BE2C (cell line): ENCODE measurements at regions not wholly inside any gene's neighbourhood (a gene's known extent, or its start where the extent isn't known, plus 50 kb on each side); places are given as distances from the start of the nearest gene placed in this dataset.

Experiments used
- DNase-seq: peaks from one replicate; pipeline ENCODE4 v3.0.0-alpha.2; 2020
- H3K27me3 ChIP-seq: fragments of 250-450 bp; sonication (Bioruptor Pico); 2 replicates; pipeline ENCODE4 v1.5.1; 2020; ENCODE audit warnings: mild to moderate bottlenecking
- H3K36me3 ChIP-seq: fragments of 250-450 bp; sonication (Bioruptor Pico); 2 replicates; pipeline ENCODE4 v1.5.1; 2020; ENCODE audit warnings: mild to moderate bottlenecking
- H3K4me1 ChIP-seq: fragments of 250-450 bp; sonication (Bioruptor Pico); 2 replicates; pipeline ENCODE4 v1.5.1; 2020
- H3K4me3 ChIP-seq: 2 replicates; pipeline ENCODE4 v1.5.1; 2011; ENCODE audit warnings: low read depth, low read length
- H3K9me3 ChIP-seq: fragments of 250-450 bp; sonication (Bioruptor Pico); 2 replicates; pipeline ENCODE4 v1.5.1; 2020
- CTCF ChIP-seq: IDR thresholded peaks from 2 replicates; pipeline ENCODE4 v1.5.1; 2012; ENCODE audit warnings: mild to moderate bottlenecking, low read depth, low read length

- no peak for DNase-seq
- Histone ChIP-seq H3K4me3 (no peak overlapping the region), H3K4me1 (peaks cover 10% of the 10 kb centered on the region), H3K27me3 (no peaks in the 10 kb centered on the region), H3K36me3 (no peaks in the 10 kb centered on the region), H3K9me3 (no peaks in the 10 kb centered on the region)
- no peak for TF ChIP-seq CTCF
Measured at GRCh38 chr18:27860011-27860410, 316.9 kb downstream of the CDH2 start.

- H3K9me3 ChIP-seq = no peaks in the 10 kb centered on the region
- TF ChIP-seq CTCF = no peak
- no peaks in the 10 kb centered on the region for H3K27me3 ChIP-seq
- no peaks in the 10 kb centered on the region for H3K36me3 ChIP-seq
- DNase-seq = no peak
- no peak overlapping the region for H3K4me3 ChIP-seq
- H3K4me1 ChIP-seq = peaks cover 3% of the 10 kb centered on the region; the same call in 1 of the 2 replicates
Measured at GRCh38 chr18:27856820-27857219, 320.1 kb downstream of the CDH2 start.

GRCh38 chr18:27855486-27855885 is 321.4 kb downstream of the CDH2 start:
- no peaks in the 10 kb centered on the region for H3K36me3 ChIP-seq
- DNase-seq = no peak
- H3K4me1 ChIP-seq = no peaks in the 10 kb centered on the region
- no peaks in the 10 kb centered on the region for H3K27me3 ChIP-seq
- no peak overlapping the region for H3K4me3 ChIP-seq
- no peak for TF ChIP-seq CTCF
- H3K9me3 ChIP-seq = no peaks in the 10 kb centered on the region

- no peak for TF ChIP-seq CTCF
- Histone ChIP-seq H3K4me3 (no peak overlapping the region), H3K9me3 (no peaks in the 10 kb centered on the region), H3K27me3 (no peaks in the 10 kb centered on the region), H3K36me3 (no peaks in the 10 kb centered on the region), H3K4me1 (no peaks in the 10 kb centered on the region)
- DNase-seq = no peak
Measured at GRCh38 chr18:27854631-27855030, 322.3 kb downstream of the CDH2 start.

GRCh38 chr18:27848336-27848735 is 328.6 kb downstream of the CDH2 start:
- TF ChIP-seq CTCF = no peak
- no peak overlapping the region for H3K4me3 ChIP-seq
- DNase-seq = no peak
- H3K27me3 ChIP-seq = no peaks in the 10 kb centered on the region
- no peaks in the 10 kb centered on the region for H3K4me1 ChIP-seq
- H3K9me3 ChIP-seq = no peaks in the 10 kb centered on the region
- H3K36me3 ChIP-seq = no peaks in the 10 kb centered on the region

- H3K4me1 ChIP-seq = no peaks in the 10 kb centered on the region
- no peak for TF ChIP-seq CTCF
- DNase-seq = no peak
- no peaks in the 10 kb centered on the region for H3K9me3 ChIP-seq
- H3K27me3 ChIP-seq = no peaks in the 10 kb centered on the region
- H3K36me3 ChIP-seq = no peaks in the 10 kb centered on the region
- H3K4me3 ChIP-seq = no peak overlapping the region
Measured at GRCh38 chr18:27847412-27847811, 329.5 kb downstream of the CDH2 start.
